ENCODE measurements at regions not wholly inside any gene's neighbourhood (a gene's known extent, or its start where the extent isn't known, plus 50 kb on each side); places are given as distances from the start of the nearest gene placed in this dataset.

GRCh38 chr5:28523888-28524635 is 1485.7 kb upstream of the CDH9 start (continued):
- TF ChIP-seq RAD21 (IDR thresholded peaks at IDR 0.05 in 1 of 2, conservative IDR thresholded peaks at IDR 0.05 in 1 of 2; ENCODE audit: low read depth in 2 of 2, low read length in 2 of 2) (no peak), CTCF (IDR thresholded peaks at IDR 0.05; ENCODE audit: control extremely low read depth in 1 of 3, insufficient read depth in 1 of 3, low read depth in 1 of 3, low read length in 3 of 3) (no peak), HDAC6 (IDR thresholded peaks at IDR 0.05; ENCODE audit: low read depth, low read length) (no peak), TCF12 (IDR thresholded peaks at IDR 0.05; ENCODE audit: low read depth, low read length) (no peak), SP2 (IDR thresholded peaks at IDR 0.05; ENCODE audit: low read length) (no peak), TBP (IDR thresholded peaks at IDR 0.05; ENCODE audit: low read depth, low read length) (no peak), KDM4A (IDR thresholded peaks at IDR 0.05; ENCODE audit: low read depth, low read length, severe bottlenecking) (no peak)

Data from H1 (cell line).